T-helper 2 cell treated with Interferon-gamma antibody and Interleukin-4, amounts not matched to agents 5 μg/mL and 100 μg/mL, for 36 hours (primary cell): ENCODE measurements at regions not wholly inside any gene's neighbourhood (a gene's known extent, or its start where the extent isn't known, plus 50 kb on each side); places are given as distances from the start of the nearest gene placed in this dataset.

ENCODE experiments used
- DNase-seq: peaks from one replicate; pipeline ENCODE4 v3.0.0; 2021; ENCODE audit warnings: low spot score
- H3K27ac Mint-ChIP-seq: one replicate; pipeline ENCODE4 v1.8.0; 2021; ENCODE audit warnings: mild to moderate bottlenecking, mixed read lengths
- H3K27me3 Mint-ChIP-seq: one replicate; pipeline ENCODE4 v1.8.0; 2021; ENCODE audit warnings: low read depth, mixed read lengths
- H3K36me3 Mint-ChIP-seq: one replicate; pipeline ENCODE4 v1.8.0; 2021; ENCODE audit warnings: low read depth, mixed read lengths
- H3K4me1 Mint-ChIP-seq: one replicate; pipeline ENCODE4 v1.8.0; 2021; ENCODE audit warnings: low read depth, mixed read lengths
- H3K4me3 Mint-ChIP-seq: one replicate; pipeline ENCODE4 v1.8.0; 2022; ENCODE audit warnings: mild to moderate bottlenecking, moderate library complexity, mixed read lengths
- H3K9me3 Mint-ChIP-seq: one replicate; pipeline ENCODE4 v1.8.0; 2021; ENCODE audit warnings: mixed read lengths

DNA sequence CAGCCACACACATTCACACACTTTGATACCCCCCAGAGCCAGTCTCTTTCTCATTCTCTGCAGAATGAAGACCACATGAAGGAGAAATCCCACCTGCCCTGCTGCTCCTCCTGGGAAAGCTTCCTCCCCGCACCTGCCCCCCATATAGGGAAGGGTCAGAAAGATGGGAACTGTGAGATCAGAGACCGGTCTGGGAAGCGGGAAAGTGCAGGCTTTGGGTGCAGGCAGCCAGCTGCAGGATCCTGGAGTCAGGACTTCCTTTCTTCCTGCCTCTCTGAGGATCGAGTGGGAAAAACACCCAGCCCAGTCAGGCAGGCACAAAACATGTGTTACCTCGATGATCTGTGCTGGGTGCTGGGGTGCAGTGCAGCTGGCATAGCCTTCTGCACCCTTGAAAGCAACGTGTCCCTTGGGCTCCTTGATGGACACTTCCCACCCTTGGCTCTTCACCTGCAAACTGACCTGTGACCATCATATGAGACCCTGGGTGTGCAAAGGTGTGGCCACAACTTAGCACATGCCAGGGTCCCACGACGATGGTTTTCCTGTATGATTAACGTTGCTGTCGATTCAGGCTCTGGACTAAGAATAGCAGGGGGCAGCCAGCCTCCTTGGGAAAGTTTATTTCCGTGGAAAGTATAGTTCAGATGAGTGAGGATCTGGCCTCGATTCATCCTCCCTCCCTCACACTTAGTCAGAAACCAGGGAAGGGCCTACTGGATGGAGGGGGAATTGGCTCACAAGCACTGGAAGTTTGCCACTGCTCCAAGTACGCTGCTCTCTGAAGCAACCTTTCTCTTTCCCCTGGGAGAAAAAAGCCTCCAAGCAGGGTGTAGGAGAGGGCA lies 105.4 kb upstream of the MED13L start:
- no peak for DNase-seq
- H3K4me1 Mint-ChIP-seq, result peaks cover 3% of the 10 kb centered on the region
- H3K4me3 Mint-ChIP-seq, result no peak overlapping the region
- no peak overlapping the region for H3K27ac Mint-ChIP-seq
- H3K36me3 Mint-ChIP-seq, result no peaks in the 10 kb centered on the region
- H3K9me3 Mint-ChIP-seq, result no peaks in the 10 kb centered on the region
- H3K27me3 Mint-ChIP-seq, result peaks cover 6% of the 10 kb centered on the region

- H3K9me3 Mint-ChIP-seq, result no peaks in the 10 kb centered on the region
- no peak overlapping the region for H3K4me3 Mint-ChIP-seq
- no peak overlapping the region for H3K27ac Mint-ChIP-seq
- H3K27me3 Mint-ChIP-seq, result peaks cover 6% of the 10 kb centered on the region
- H3K4me1 Mint-ChIP-seq, result peaks cover 3% of the 10 kb centered on the region
- DNase-seq, result no peak
- no peaks in the 10 kb centered on the region for H3K36me3 Mint-ChIP-seq
Measured at GRCh38 chr12:116384175-116384574, 106.7 kb upstream of the MED13L start.

GRCh38 chr12:116384691-116385485 lies 107.4 kb upstream of the MED13L start:
- Mint-ChIP-seq H3K27me3 (peaks cover 6% of the 10 kb centered on the region), H3K36me3 (no peaks in the 10 kb centered on the region), H3K4me3 (no peak overlapping the region), H3K4me1 (peaks cover 3% of the 10 kb centered on the region), H3K27ac (no peak overlapping the region), H3K9me3 (no peaks in the 10 kb centered on the region)
- no peak for DNase-seq

GRCh38 chr12:116385486-116386217 lies 108.2 kb upstream of the MED13L start:
- no peak overlapping the region for H3K27ac Mint-ChIP-seq
- H3K4me1 Mint-ChIP-seq, result peaks cover 3% of the 10 kb centered on the region
- no peak overlapping the region for H3K4me3 Mint-ChIP-seq
- H3K9me3 Mint-ChIP-seq, result no peaks in the 10 kb centered on the region
- DNase-seq, result no peak
- peaks cover 6% of the 10 kb centered on the region for H3K27me3 Mint-ChIP-seq
- no peaks in the 10 kb centered on the region for H3K36me3 Mint-ChIP-seq

DNA sequence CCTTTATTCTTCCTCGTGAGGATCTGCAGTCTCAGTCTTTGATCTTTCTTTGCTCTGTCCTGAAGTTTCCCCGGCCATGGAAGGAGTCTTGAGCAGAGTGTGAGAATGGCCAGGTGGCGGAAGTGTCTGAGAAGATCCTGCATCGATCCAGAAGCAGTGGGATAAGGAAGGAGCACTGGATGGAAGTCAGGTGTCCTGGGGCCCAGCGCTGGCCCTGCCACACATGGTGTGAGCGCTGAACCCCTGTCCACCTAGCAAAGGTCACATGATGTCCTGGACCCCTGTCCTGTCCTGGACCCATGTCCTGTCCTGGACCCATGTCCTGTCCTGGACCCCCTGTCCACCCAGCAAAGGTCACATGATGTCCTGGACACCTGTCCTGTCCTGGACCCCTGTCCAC lies 111.8 kb upstream of the MED13L start:
- Mint-ChIP-seq H3K9me3 (no peaks in the 10 kb centered on the region), H3K36me3 (no peaks in the 10 kb centered on the region), H3K4me3 (no peak overlapping the region), H3K27me3 (peaks cover 2% of the 10 kb centered on the region), H3K4me1 (peaks cover 5% of the 10 kb centered on the region), H3K27ac (no peak overlapping the region)
- no peak for DNase-seq

DNA sequence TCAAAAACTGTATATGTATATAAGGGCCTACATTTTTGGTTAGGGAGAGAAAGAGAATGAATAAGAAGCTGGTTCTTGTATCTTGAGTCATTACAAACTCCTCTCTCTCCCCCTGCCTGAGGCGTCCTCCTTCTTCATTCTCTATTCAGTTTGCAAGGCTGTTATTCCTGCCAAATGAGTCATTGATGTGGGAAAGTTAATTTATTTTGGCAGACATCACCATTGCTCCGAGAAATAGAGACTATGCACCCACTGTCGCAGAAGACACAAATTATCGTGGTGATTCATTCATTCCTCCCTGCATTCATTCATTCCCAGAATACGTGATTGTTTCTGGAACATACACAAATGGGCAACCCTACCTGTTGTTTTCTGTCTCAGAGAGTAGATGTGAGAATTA lies 112.5 kb upstream of the MED13L start:
- H3K4me3 Mint-ChIP-seq, result no peak overlapping the region
- no peak for DNase-seq
- H3K4me1 Mint-ChIP-seq, result peaks cover 5% of the 10 kb centered on the region
- no peak overlapping the region for H3K27ac Mint-ChIP-seq
- no peaks in the 10 kb centered on the region for H3K36me3 Mint-ChIP-seq
- peaks cover 3% of the 10 kb centered on the region for H3K27me3 Mint-ChIP-seq
- H3K9me3 Mint-ChIP-seq, result no peaks in the 10 kb centered on the region

GRCh38 chr12:116390401-116391335 lies 113.2 kb upstream of the MED13L start:
- Mint-ChIP-seq H3K27ac (no peak overlapping the region), H3K9me3 (no peaks in the 10 kb centered on the region), H3K4me1 (peaks cover 3% of the 10 kb centered on the region), H3K27me3 (peaks cover 3% of the 10 kb centered on the region), H3K4me3 (no peak overlapping the region), H3K36me3 (no peaks in the 10 kb centered on the region)
- DNase-seq, result no peak

GRCh38 chr12:116391501-116391900 lies 114.0 kb upstream of the MED13L start:
- peaks cover 3% of the 10 kb centered on the region for H3K27me3 Mint-ChIP-seq
- H3K36me3 Mint-ChIP-seq, result no peaks in the 10 kb centered on the region
- H3K4me1 Mint-ChIP-seq, result peaks cover 3% of the 10 kb centered on the region
- no peak overlapping the region for H3K27ac Mint-ChIP-seq
- no peaks in the 10 kb centered on the region for H3K9me3 Mint-ChIP-seq
- no peak for DNase-seq
- no peak overlapping the region for H3K4me3 Mint-ChIP-seq

- H3K4me3 Mint-ChIP-seq, result no peak overlapping the region
Measured at GRCh38 chr12:116392061-116392460, 114.6 kb upstream of the MED13L start.

GRCh38 chr12:116393255-116393654 lies 115.8 kb upstream of the MED13L start:
- Mint-ChIP-seq H3K36me3 (no peaks in the 10 kb centered on the region), H3K9me3 (no peaks in the 10 kb centered on the region), H3K27ac (no peak overlapping the region), H3K27me3 (peaks cover 7% of the 10 kb centered on the region), H3K4me1 (peaks cover 3% of the 10 kb centered on the region), H3K4me3 (no peak overlapping the region)
- DNase-seq, result no peak

More at GRCh38 chr12:116392061-116392460, 114.6 kb upstream of the MED13L start:
- Mint-ChIP-seq H3K4me1 (peaks cover 3% of the 10 kb centered on the region), H3K36me3 (no peaks in the 10 kb centered on the region), H3K27ac (no peak overlapping the region), H3K27me3 (peaks cover 3% of the 10 kb centered on the region), H3K9me3 (no peaks in the 10 kb centered on the region)
- DNase-seq, result no peak

- Mint-ChIP-seq H3K4me1 (peaks cover 3% of the 10 kb centered on the region), H3K27me3 (peaks cover 11% of the 10 kb centered on the region), H3K36me3 (no peaks in the 10 kb centered on the region), H3K4me3 (no peak overlapping the region), H3K9me3 (peaks cover 7% of the 10 kb centered on the region), H3K27ac (no peak overlapping the region)
- no peak for DNase-seq
Measured at GRCh38 chr12:116393859-116394650, 116.6 kb upstream of the MED13L start.

DNA sequence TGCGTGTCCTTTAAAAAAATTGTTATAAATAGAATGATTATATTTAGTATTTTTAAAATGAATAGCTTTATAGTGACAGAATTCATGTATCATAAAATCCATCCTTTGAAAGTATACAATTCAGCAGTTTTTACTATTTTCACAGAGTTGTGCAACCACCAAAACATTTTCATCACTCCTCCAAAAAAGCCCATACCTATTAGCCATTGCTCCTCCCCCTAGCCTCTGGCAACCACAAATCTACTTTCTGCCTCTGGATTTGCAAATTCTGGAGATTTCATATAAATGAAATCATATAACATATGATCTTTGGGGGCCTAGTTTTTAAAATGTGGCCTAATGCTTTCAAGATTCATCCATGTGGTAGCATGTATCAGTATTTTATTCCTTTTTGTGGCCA lies 117.9 kb upstream of the MED13L start:
- H3K4me1 Mint-ChIP-seq, result peaks cover 3% of the 10 kb centered on the region
- no peak overlapping the region for H3K27ac Mint-ChIP-seq
- DNase-seq, result no peak
- H3K27me3 Mint-ChIP-seq, result peaks cover 11% of the 10 kb centered on the region
- H3K4me3 Mint-ChIP-seq, result no peak overlapping the region
- H3K9me3 Mint-ChIP-seq, result peaks cover 16% of the 10 kb centered on the region
- no peaks in the 10 kb centered on the region for H3K36me3 Mint-ChIP-seq
